ENCODE measurements at regions not wholly inside any gene's neighbourhood (a gene's known extent, or its start where the extent isn't known, plus 50 kb on each side); places are given as distances from the start of the nearest gene placed in this dataset.

DNA sequence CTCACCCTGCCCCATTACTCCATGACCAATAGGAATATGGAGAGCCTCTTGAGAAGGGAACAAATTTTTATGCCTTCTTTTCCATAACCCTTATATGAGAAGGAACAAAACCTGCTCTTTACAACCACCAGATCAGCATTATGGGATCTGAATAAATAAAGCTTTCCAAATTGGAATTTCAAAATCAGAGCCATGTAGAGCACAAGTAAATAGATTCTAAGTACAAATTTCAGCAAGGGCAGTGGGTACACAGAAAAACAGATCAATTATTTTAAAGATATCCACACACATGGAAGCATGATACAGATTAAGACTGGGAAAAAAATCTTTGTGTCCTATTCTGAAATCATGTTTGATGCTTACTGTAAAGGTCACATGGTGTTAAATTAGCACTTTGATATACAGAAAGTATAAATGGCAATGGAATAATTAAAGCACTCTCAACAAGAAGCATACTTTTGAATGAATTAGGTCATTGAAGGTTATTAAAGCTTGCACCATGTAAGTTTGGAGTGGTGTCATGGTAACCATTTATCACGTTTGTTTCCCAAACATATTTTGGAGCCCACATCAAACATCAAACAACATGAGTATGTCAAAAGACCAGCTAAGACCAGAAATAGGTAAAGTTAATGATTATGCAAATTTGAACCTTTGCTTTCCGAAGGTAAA is 75.9 kb upstream of the AVPR1A start:
- no peak for DNase-seq

DNA sequence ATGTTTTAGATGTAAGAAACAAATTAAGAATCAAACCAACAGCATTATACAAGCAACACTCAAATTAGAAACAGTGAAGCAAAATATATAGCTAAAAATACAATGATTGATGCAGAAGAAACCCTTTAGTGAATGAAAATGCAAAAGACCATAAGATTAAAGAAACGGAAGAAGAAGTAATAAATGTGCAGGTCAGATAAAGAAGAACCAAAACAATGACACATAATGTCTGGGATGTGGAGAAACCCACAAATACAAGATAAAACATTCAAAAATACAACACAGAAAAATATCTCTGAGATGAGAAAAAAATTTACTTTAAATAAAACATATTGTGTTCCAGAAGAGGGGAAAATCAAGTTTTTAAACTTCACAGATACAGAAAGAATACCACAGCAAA is 73.4 kb upstream of the AVPR1A start:
- DNase-seq = no peak

DNA sequence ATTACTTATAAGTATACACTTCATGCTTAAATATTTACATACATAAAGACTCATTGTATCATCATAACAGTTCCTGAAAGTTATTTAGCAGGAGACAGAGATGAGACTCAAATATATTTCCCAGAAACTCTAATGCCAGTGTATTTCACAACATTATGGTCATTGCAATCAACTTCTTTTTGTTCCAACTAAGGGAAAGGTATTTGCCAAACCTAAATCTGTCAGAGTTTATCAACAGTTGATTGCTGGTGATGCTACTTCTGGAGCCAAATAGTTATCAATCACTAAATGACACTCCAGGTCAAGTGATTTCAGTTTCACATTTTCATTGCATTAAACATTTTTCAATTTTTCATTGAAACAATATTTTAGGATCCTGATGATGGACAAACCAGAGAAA is 72.1 kb upstream of the AVPR1A start:
- no peak for DNase-seq

DNA sequence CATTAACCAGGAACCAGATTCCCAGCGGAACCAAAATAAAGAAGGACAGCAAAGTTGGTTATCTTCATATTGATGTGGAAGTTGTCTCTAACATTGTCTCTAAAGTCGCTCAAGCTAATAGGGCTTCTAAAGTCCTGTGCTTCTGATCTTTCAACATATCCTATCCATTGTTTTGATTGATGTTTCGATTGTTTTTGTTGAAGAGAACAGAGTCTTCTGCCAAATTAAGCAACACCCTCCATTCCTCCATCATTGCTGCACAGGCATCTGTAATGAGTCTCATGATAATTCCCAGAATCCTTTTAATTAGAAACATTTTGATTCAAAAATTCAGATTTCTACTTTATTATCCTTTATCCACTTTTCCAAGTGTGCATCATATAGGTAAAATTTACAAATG is 71.6 kb upstream of the AVPR1A start:
- DNase-seq = no peak

GRCh38 chr12:63220921-63221320 is 69.9 kb upstream of the AVPR1A start:
- DNase-seq = no peak

DNA sequence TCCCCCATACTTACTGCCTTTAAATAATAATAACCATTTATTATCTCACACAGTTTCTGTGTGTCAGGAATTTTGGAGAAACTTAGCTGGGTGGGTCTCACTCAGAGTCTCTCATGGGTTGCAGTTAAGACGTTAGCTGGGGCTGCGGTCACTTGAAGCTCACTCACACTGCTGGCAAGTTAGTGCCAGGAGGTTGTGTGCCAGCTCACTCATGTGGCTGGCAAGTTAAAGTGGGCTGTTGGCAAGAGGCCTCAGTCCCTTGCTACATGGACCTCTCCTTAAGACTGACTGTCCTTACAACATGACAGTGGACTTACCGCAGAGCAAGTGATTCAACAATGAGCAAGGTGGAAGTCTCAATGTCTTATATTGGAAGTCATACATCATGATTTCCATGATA is 61.3 kb upstream of the AVPR1A start:
- DNase-seq = no peak

DNA sequence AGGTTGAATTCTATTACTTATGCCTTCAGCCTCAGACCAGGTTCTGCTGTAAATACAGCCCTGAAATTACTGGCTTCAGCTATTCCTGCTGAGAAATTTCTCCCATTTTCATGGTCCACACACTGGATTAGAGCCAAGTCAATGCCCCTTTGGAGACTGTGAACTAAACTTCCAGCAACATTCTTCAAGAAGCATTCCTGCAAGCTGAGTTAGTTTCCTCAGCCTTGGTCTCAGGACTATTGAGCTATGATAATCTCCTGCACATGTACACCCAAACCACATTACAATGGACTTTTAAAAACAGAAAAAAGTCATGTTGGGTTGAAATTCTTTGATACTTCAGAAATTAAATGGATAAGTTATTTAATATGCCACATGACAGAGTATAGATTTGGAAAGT is 58.0 kb upstream of the AVPR1A start:
- DNase-seq = no peak

DNA sequence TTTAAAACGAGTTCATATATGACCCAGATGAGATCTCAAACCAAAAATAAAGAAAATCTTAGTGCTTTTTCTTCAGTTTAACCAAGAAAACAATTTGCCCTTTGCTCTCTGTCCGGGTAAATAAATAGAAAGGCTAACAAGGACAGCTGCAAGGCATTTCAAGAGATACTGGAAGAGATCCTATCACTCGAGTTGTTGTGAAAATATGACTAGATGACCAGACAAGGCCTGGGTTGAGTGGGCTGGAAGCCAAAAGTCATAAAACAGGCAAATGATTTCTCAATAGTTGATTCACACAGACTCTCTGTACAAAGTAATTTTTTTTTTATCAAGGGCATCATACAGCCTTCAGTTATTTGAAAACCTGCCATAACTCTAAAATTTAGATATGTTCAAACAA is 55.9 kb upstream of the AVPR1A start:
- DNase-seq = no peak

DNA sequence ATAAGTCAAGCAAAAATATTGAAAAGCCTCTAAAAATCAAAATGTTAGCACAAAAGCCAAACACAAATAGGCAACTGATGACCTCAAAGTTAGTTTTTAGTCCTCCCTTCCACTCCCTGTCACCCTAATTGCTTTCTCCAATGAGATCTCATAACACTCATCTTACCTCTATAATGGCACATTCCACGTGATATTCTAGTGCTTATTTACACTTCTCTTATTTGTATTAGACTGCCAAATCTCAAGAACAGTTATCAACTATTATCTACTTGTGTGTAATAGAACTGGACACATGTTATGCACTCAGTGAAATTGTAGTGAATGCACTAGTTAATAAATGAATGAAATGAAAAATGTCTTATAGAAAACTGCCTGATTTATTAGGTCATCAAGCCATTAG is 55.5 kb upstream of the AVPR1A start:
- DNase-seq = no peak
